ENCODE measurements at regions not wholly inside any gene's neighbourhood (a gene's known extent, or its start where the extent isn't known, plus 50 kb on each side); places are given as distances from the start of the nearest gene placed in this dataset.
"Not testable (repeated sequence)": the region's sequence is repeated elsewhere in the genome, so short reads cannot be mapped to it uniquely, and the experiment has no call there.

- no peak for DNase-seq (ENCODE audit: low spot score)
- TF ChIP-seq, protein P1, sequence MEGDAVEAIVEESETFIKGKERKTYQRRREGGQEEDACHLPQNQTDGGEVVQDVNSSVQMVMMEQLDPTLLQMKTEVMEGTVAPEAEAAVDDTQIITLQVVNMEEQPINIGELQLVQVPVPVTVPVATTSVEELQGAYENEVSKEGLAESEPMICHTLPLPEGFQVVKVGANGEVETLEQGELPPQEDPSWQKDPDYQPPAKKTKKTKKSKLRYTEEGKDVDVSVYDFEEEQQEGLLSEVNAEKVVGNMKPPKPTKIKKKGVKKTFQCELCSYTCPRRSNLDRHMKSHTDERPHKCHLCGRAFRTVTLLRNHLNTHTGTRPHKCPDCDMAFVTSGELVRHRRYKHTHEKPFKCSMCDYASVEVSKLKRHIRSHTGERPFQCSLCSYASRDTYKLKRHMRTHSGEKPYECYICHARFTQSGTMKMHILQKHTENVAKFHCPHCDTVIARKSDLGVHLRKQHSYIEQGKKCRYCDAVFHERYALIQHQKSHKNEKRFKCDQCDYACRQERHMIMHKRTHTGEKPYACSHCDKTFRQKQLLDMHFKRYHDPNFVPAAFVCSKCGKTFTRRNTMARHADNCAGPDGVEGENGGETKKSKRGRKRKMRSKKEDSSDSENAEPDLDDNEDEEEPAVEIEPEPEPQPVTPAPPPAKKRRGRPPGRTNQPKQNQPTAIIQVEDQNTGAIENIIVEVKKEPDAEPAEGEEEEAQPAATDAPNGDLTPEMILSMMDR (IDR thresholded peaks at IDR 0.05; ENCODE audit: extremely low read depth, missing control alignments) = no peak
Measured at GRCh38 chr3:104070906-104071305, 1295.8 kb upstream of the ALCAM start.

DNA sequence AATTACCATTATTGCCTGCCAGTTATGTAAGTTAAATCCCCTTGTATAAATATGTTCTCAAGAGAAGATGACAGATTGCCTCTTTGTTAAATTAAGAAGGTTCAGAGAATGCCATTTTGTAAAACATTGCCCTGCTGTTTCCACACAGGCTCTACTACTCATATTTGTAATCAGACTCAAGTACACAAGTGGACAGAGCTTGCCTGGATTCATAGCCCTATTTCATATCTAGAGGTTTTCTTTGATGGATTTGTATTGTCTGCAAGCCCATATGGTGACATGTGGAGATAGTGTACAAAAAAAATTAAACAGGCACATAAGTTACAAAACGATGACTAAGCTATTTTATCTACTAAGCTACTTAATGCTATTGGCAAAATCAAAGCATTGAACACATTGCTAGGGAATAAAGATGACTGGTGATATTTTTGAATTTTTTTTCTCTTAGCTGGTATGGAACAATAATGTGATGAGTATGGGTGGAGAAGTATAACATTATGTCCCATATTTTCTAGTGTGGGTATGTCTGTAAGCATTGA, 1286.6 kb upstream of the ALCAM start:
- no peak for DNase-seq (ENCODE audit: low spot score)
- TF ChIP-seq, protein P1 (IDR thresholded peaks at IDR 0.05; ENCODE audit: extremely low read depth, missing control alignments) = no peak

DNA sequence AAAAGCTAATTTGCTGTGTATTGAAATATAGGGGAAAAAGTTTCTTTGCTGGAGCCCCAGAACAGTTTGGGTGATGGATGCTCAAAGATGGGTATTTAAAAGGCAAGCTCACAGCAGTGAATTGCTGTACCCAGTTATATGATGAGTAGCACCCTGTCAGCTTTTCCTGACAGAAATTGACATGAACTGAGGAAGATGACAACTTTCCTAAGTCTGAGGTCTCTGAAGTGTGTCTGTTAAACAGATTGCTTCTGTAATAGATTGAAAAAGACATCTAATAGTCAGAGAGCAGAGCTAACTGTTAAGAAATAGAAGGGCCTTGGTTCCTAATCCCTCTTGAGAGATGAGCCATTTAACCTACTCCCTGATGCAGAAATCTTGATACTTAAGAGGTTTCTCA, 1278.0 kb upstream of the ALCAM start:
- TF ChIP-seq, protein P1 (IDR thresholded peaks at IDR 0.05; ENCODE audit: extremely low read depth, missing control alignments) = no peak

GRCh38 chr3:104089987-104090386, 1276.7 kb upstream of the ALCAM start:
- DNase-seq (ENCODE audit: low spot score) = not testable (repeated sequence)

More for the DNA sequence above, 1278.0 kb upstream of the ALCAM start:
- no peak for DNase-seq (ENCODE audit: low spot score)

- TF ChIP-seq, protein P1 (IDR thresholded peaks at IDR 0.05; ENCODE audit: extremely low read depth, missing control alignments) = no peak
- no peak for DNase-seq (ENCODE audit: low spot score)
Measured at GRCh38 chr3:104101736-104102135, 1265.0 kb upstream of the ALCAM start.

GRCh38 chr3:104102386-104102785, 1264.3 kb upstream of the ALCAM start:
- TF ChIP-seq, protein P1 (IDR thresholded peaks at IDR 0.05; ENCODE audit: extremely low read depth, missing control alignments) = peak; percentile 49
- peak; percentile 22 for DNase-seq (ENCODE audit: low spot score)

DNA sequence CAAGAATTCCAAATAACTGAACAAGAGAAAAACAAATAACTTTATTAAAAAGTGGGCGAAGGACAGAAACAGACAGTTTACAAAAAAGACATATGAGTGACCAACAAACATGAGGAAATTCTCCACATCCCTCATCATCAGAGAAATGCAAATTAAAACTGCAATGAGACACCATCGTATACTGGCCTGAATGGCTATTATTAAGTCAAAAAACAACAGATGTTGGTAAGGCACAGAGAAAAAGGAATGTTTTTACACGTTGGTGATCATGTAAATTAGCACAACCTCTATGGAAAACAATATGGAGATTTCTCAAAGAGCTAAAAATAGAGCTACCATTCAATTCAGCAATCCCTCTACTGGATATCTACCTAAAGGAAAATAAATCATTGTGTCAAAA, 1260.4 kb upstream of the ALCAM start:
- no peak for DNase-seq (ENCODE audit: low spot score)
- TF ChIP-seq, protein P1 (IDR thresholded peaks at IDR 0.05; ENCODE audit: extremely low read depth, missing control alignments) = no peak

DNA sequence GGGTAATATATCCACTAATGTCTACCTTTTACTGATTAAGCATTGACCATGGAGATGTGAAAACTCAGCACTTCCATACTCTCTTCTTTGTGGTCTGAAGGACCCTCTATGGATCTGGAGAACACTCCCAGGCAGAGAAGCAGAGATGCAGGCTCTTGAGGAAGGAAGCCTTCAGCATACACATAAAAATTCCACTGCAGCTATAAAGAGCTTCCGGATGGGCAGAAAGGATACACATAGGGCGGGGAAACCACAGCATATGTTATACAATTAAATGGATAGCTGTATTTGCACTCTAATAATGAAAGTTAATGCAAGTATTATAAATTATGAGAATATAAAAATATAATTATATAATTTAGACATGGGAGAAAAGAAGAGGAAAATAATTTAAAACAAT, 1258.2 kb upstream of the ALCAM start:
- TF ChIP-seq, protein P1 (IDR thresholded peaks at IDR 0.05; ENCODE audit: extremely low read depth, missing control alignments) = no peak
- DNase-seq (ENCODE audit: low spot score) = no peak

Measured in GM20000 (cell line).